Naive thymus-derived CD4-positive, alpha-beta T cell (primary cell): ENCODE measurements at regions not wholly inside any gene's neighbourhood (a gene's known extent, or its start where the extent isn't known, plus 50 kb on each side); places are given as distances from the start of the nearest gene placed in this dataset.

Source experiments
- ATAC-seq: fragments of 150-1000 bp; cut with Tn5 transposase; 2 replicates; pipeline ENCODE4 v1.10.0; 2021; ENCODE audit warnings: mild to moderate bottlenecking, moderate library complexity
- CTCF ChIA-PET: fragments of 350-600 bp; sonication (Branson Sonifier 250); formaldehyde crosslinking; loops from one replicate; lab custom pipeline; 2021; ENCODE audit warnings: antibody characterized with exemption; lab: Charles Lee
- POLR2A ChIA-PET: fragments of 350-600 bp; sonication (Branson Sonifier 250); formaldehyde crosslinking; loops from one replicate; lab custom pipeline; 2021; ENCODE audit warnings: antibody characterized with exemption, inconsistent platforms; lab: Charles Lee
- DNase-seq, 9 donors: peaks; one replicate each; pipeline versions ENCODE4 v3.0.0 to v3.0.0-alpha.2; 2020 to 2022; ENCODE audit warnings: mixed read lengths in 1 of 9
- H3K27ac ChIP-seq: one replicate; pipeline ENCODE4 v1.7.0; 2013; ENCODE audit warnings: mild to moderate bottlenecking, low read depth, low read length, moderate library complexity
- H3K27me3 ChIP-seq, 2 donors: one replicate each; pipeline ENCODE4 v1.7.0; 2013; ENCODE audit warnings: low read length in 2 of 2, mild to moderate bottlenecking in 2 of 2, moderate library complexity in 2 of 2; ENCODE audit not compliant: control insufficient read depth in 2 of 2, insufficient read depth in 2 of 2
- H3K36me3 ChIP-seq, 3 experiments: 1 replicate in 2 of 3; 2 replicates in 1 of 3; pipeline ENCODE4 v1.7.0; 2013; ENCODE audit warnings: low read length in 3 of 3, mild to moderate bottlenecking in 3 of 3, moderate library complexity in 1 of 3; ENCODE audit not compliant: insufficient read depth in 3 of 3, control insufficient read depth in 2 of 3
- H3K4me1 ChIP-seq, 2 donors: one replicate each; pipeline ENCODE4 v1.7.0; 2013; ENCODE audit warnings: low read length in 2 of 2, mild to moderate bottlenecking in 2 of 2, moderate library complexity in 1 of 2; ENCODE audit not compliant: control insufficient read depth in 2 of 2, insufficient read depth in 2 of 2
- H3K4me3 ChIP-seq: 2 replicates; pipeline ENCODE4 v1.7.0; 2013; ENCODE audit warnings: mild to moderate bottlenecking, low read length
- H3K9me3 ChIP-seq, 3 experiments: 1 replicate in 2 of 3; 2 replicates in 1 of 3; pipeline ENCODE4 v1.7.0; 2013; ENCODE audit warnings: low read length in 3 of 3; ENCODE audit not compliant: control insufficient read depth in 2 of 3
- H3K27ac Mint-ChIP-seq, 9 donors: one replicate each; pipeline ENCODE4 v1.8.0; 2020 to 2022; ENCODE audit warnings: mixed read lengths in 9 of 9, mild to moderate bottlenecking in 8 of 9, moderate library complexity in 5 of 9, inconsistent platforms in 2 of 9
- H3K27me3 Mint-ChIP-seq, 5 donors: one replicate each; pipeline ENCODE4 v1.8.0; 2021 to 2022; ENCODE audit warnings: mixed read lengths in 5 of 5, mild to moderate bottlenecking in 1 of 5
- H3K36me3 Mint-ChIP-seq, 5 donors: one replicate each; pipeline ENCODE4 v1.8.0; 2020 to 2022; ENCODE audit warnings: mixed read lengths in 5 of 5, mild to moderate bottlenecking in 3 of 5, inconsistent platforms in 1 of 5
- H3K4me1 Mint-ChIP-seq, 7 donors: one replicate each; pipeline ENCODE4 v1.8.0; 2020 to 2022; ENCODE audit warnings: mixed read lengths in 7 of 7, mild to moderate bottlenecking in 3 of 7, inconsistent platforms in 1 of 7
- H3K4me3 Mint-ChIP-seq, 10 donors: one replicate each; pipeline ENCODE4 v1.8.0; 2020 to 2022; ENCODE audit warnings: mild to moderate bottlenecking in 10 of 10, mixed read lengths in 10 of 10, moderate library complexity in 6 of 10, inconsistent platforms in 2 of 10
- H3K9me3 Mint-ChIP-seq, 11 donors: one replicate each; pipeline ENCODE4 v1.8.0; 2020 to 2022; ENCODE audit warnings: mixed read lengths in 11 of 11, mild to moderate bottlenecking in 4 of 11, inconsistent platforms in 1 of 11, moderate library complexity in 1 of 11
- intact Hi-C, 2 donors: fragments of 100-400 bp; cut with micrococcal nuclease; formaldehyde crosslinking; loops; one replicate each; pipeline ENCODE4 v1.15.1; 2023

DNA sequence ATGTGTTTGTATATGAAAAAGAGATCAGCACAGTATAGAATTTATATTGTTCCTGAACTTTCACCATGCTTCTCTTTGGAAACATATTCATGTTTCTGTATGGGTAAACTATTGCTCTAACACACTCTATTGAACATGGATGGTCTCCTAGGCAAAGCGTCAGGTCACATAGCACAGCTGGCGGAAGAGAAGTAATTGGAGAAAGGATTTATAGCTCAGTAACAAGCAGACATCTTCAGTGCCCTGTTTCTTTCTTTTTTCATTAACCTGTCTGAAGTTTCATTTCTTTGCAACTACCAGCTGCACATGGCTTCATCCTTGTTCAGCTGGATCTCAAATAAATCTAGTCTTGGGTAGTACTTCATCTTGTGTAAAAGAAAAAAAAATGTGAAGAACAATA, 84.4 kb upstream of the TRPC6 start:
- no peaks in the 10 kb centered on the region for H3K4me1 ChIP-seq
- no peaks in the 10 kb centered on the region for H3K36me3 ChIP-seq
- Mint-ChIP-seq H3K4me1 (no peaks in the 10 kb centered on the region), H3K27ac (no peak overlapping the region), H3K9me3 (peaks cover 0 to 10% (median 2%) of the 10 kb centered on the region in 11 donors), H3K36me3 (no peaks in the 10 kb centered on the region), H3K4me3 (no peak overlapping the region), H3K27me3 (no peaks in the 10 kb centered on the region)
- ChIA-PET CTCF (no interaction called here), POLR2A (no interaction called here)
- no peaks in the 10 kb centered on the region for H3K9me3 ChIP-seq
- no peak overlapping the region for H3K4me3 ChIP-seq
- no peaks in the 10 kb centered on the region for H3K27me3 ChIP-seq
- no peak overlapping the region for H3K27ac ChIP-seq
- ATAC-seq, result no peak
- intact Hi-C loops, result no loop called here
- DNase-seq, result no peak

DNA sequence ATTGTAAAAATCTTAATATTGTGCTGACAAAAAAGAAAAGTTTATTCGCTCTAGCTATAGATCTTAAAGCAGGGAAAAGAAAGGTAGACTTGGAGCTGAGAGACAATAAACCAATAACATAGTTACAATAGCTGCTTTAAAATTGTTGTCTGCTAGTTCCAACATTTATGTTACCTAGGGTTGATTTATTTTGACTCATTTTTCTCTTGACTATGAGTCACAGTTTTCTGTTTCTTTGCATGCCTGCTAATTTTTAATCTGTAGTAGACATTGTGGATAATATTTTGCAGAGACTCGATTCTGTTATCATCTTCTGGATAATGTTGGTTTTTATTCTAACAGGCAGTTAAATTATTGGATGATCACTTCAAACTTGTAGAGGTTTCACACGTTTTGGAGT, 83.1 kb upstream of the TRPC6 start:
- H3K4me1 Mint-ChIP-seq, result no peaks in the 10 kb centered on the region
- H3K27ac Mint-ChIP-seq, result no peak overlapping the region
- Histone ChIP-seq H3K27ac (no peak overlapping the region), H3K4me1 (no peaks in the 10 kb centered on the region), H3K9me3 (no peaks in the 10 kb centered on the region), H3K36me3 (no peaks in the 10 kb centered on the region), H3K4me3 (no peak overlapping the region), H3K27me3 (no peaks in the 10 kb centered on the region)
- ChIA-PET CTCF (no interaction called here), POLR2A (no interaction called here)
- DNase-seq (no peak), ATAC-seq (no peak)
- peaks cover 0 to 3% (median 0%) of the 10 kb centered on the region in 5 donors for H3K36me3 Mint-ChIP-seq
- no peak overlapping the region for H3K4me3 Mint-ChIP-seq
- intact Hi-C loops, result no loop called here
- H3K27me3 Mint-ChIP-seq, result no peaks in the 10 kb centered on the region
- H3K9me3 Mint-ChIP-seq, result peaks cover 0 to 23% (median 7%) of the 10 kb centered on the region in 11 donors

DNA sequence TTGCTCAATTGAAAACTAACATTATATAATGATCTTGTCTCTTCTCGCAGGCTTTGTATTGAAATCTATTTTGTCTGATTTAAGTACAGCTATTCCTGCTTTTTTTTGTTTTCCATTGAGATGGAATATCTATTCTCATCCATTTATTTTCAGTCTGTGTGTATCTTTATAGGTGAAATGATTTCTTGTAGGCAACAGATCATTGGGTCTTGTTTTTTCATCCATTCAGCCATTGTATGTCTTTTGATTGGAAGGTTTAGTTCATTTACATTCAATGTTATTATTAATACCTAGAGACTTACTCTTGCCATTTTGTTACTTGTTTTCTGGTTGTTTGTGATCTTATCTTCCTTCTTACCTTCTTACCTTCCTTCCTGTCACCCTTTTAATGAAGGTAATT, 77.8 kb upstream of the TRPC6 start:
- Mint-ChIP-seq H3K9me3 (peaks cover 3 to 34% (median 9%) of the 10 kb centered on the region in 11 donors), H3K4me1 (no peaks in the 10 kb centered on the region), H3K36me3 (peaks cover 0 to 3% (median 0%) of the 10 kb centered on the region in 5 donors), H3K27me3 (no peaks in the 10 kb centered on the region), H3K27ac (no peak overlapping the region), H3K4me3 (no peak overlapping the region)
- no peak for DNase-seq
- CTCF ChIA-PET, result no interaction called here
- intact Hi-C loops, result no loop called here
- Histone ChIP-seq H3K36me3 (no peaks in the 10 kb centered on the region), H3K4me3 (no peak overlapping the region), H3K4me1 (no peaks in the 10 kb centered on the region), H3K9me3 (no peaks in the 10 kb centered on the region), H3K27ac (no peak overlapping the region), H3K27me3 (no peaks in the 10 kb centered on the region)
- ATAC-seq, result no peak
- POLR2A ChIA-PET, result no interaction called here
